Astrocyte (in vitro differentiated cells and primary cell): ENCODE measurements at regions not wholly inside any gene's neighbourhood (a gene's known extent, or its start where the extent isn't known, plus 50 kb on each side); places are given as distances from the start of the nearest gene placed in this dataset.
A peak's percentile ranks its signal among the peaks of the same experiment; 100 is the strongest.

Experiments
- DNase-seq: peaks from one replicate; pipeline ENCODE4 v3.0.0-alpha.2; 2010; ENCODE audit warnings: low read depth
- FAIRE-seq: peaks from 2 replicates; lab custom pipeline; 2011; peaks lifted over from hg19 to GRCh38; lab: Jason Lieb, UNC
- H2AFZ ChIP-seq: 2 replicates; pipeline ENCODE4 v1.6.0; 2012; ENCODE audit warnings: low read depth, low read length, inconsistent platforms
- H3K27ac ChIP-seq: 2 replicates; pipeline ENCODE4 v1.5.1; 2011; ENCODE audit warnings: low read depth, low read length, inconsistent platforms
- H3K27me3 ChIP-seq: 2 replicates; pipeline ENCODE4 v1.6.0; 2011; ENCODE audit warnings: low read length, inconsistent platforms; ENCODE audit not compliant: insufficient read depth
- H3K36me3 ChIP-seq: 2 replicates; pipeline ENCODE4 v1.5.1; 2011; ENCODE audit warnings: low read length, inconsistent platforms; ENCODE audit not compliant: insufficient read depth
- H3K4me1 ChIP-seq: 2 replicates; pipeline ENCODE4 v1.5.1; 2011; ENCODE audit warnings: low read length, inconsistent platforms; ENCODE audit not compliant: insufficient read depth
- H3K4me2 ChIP-seq: 2 replicates; pipeline ENCODE4 v1.6.0; 2012; ENCODE audit warnings: low read length, inconsistent platforms
- H3K4me3 ChIP-seq: 2 replicates; pipeline ENCODE4 v1.5.1; 2011; ENCODE audit warnings: low read depth, mild to moderate bottlenecking, low read length, inconsistent platforms; ENCODE audit not compliant: insufficient read depth
- H3K79me2 ChIP-seq: 2 replicates; pipeline ENCODE4 v1.6.0; 2012; ENCODE audit warnings: mild to moderate bottlenecking, low read length, inconsistent platforms; ENCODE audit not compliant: insufficient read depth
- H3K9ac ChIP-seq: 2 replicates; pipeline ENCODE4 v1.6.0; 2012; ENCODE audit warnings: mild to moderate bottlenecking, low read length, inconsistent platforms
- H3K9me3 ChIP-seq: 2 replicates; pipeline ENCODE4 v1.5.1; 2012; ENCODE audit warnings: low read depth, mild to moderate bottlenecking, low read length, inconsistent platforms; ENCODE audit not compliant: insufficient read depth
- H4K20me1 ChIP-seq: 2 replicates; pipeline ENCODE4 v1.6.0; 2012; ENCODE audit warnings: low read length, inconsistent platforms; ENCODE audit not compliant: insufficient read depth
- H3K27ac Mint-ChIP-seq: one replicate; pipeline ENCODE4 v1.8.0; 2021; ENCODE audit warnings: mild to moderate bottlenecking, mixed read lengths; ENCODE audit not compliant: unreplicated experiment
- H3K27me3 Mint-ChIP-seq: one replicate; pipeline ENCODE4 v1.8.0; 2021; ENCODE audit warnings: low read depth, mixed read lengths; ENCODE audit not compliant: unreplicated experiment
- H3K36me3 Mint-ChIP-seq: one replicate; pipeline ENCODE4 v1.8.0; 2021; ENCODE audit warnings: low read depth, mixed read lengths; ENCODE audit not compliant: unreplicated experiment
- H3K4me1 Mint-ChIP-seq: one replicate; pipeline ENCODE4 v1.8.0; 2021; ENCODE audit warnings: low read depth, mixed read lengths; ENCODE audit not compliant: unreplicated experiment
- H3K4me3 Mint-ChIP-seq: one replicate; pipeline ENCODE4 v1.8.0; 2021; ENCODE audit warnings: mild to moderate bottlenecking, moderate library complexity, mixed read lengths; ENCODE audit not compliant: unreplicated experiment
- H3K9me3 Mint-ChIP-seq: one replicate; pipeline ENCODE4 v1.8.0; 2021; ENCODE audit warnings: mild to moderate bottlenecking, mixed read lengths; ENCODE audit not compliant: unreplicated experiment
- CTCF ChIP-seq: IDR thresholded peaks from 2 replicates; pipeline ENCODE4 v1.5.1; 2011; ENCODE audit warnings: low read depth, mild to moderate bottlenecking, inconsistent platforms, low read length, moderate library complexity; ENCODE audit not compliant: insufficient read depth
- EZH2 ChIP-seq: IDR thresholded peaks from 2 replicates; pipeline ENCODE4 v1.6.1; 2012; ENCODE audit warnings: mild to moderate bottlenecking, low read length, inconsistent platforms; ENCODE audit not compliant: insufficient read depth

GRCh38 chr16:72284042-72284789 is 112.3 kb upstream of the PMFBP1 start:
- H3K9ac ChIP-seq: no peak overlapping the region

GRCh38 chr16:72282362-72282761 is 110.4 kb upstream of the PMFBP1 start:
- no peaks in the 10 kb centered on the region for H3K27me3 ChIP-seq
- FAIRE-seq (no peak), DNase-seq (peak; percentile 0)
- no peaks in the 10 kb centered on the region for H3K79me2 ChIP-seq
- H3K27ac Mint-ChIP-seq: no peak overlapping the region
- H3K4me3 ChIP-seq: no peak overlapping the region
- no peak overlapping the region for H2AFZ ChIP-seq
- no peaks in the 10 kb centered on the region for H3K36me3 ChIP-seq
- H3K27ac ChIP-seq: no peak overlapping the region
- H3K4me3 Mint-ChIP-seq: no peak overlapping the region
- H3K4me1 Mint-ChIP-seq: peaks cover 3% of the 10 kb centered on the region
- H3K9ac ChIP-seq: no peak overlapping the region
- H3K9me3 Mint-ChIP-seq: peaks cover under 1% of the 10 kb centered on the region
- no peaks in the 10 kb centered on the region for H4K20me1 ChIP-seq
- no peak overlapping the region for H3K4me2 ChIP-seq
- no peaks in the 10 kb centered on the region for H3K27me3 Mint-ChIP-seq
- no peaks in the 10 kb centered on the region for H3K4me1 ChIP-seq
- H3K36me3 Mint-ChIP-seq: peaks cover 4% of the 10 kb centered on the region
- TF ChIP-seq CTCF (no peak), EZH2 (no peak)
- H3K9me3 ChIP-seq: no peaks in the 10 kb centered on the region

More at GRCh38 chr16:72284042-72284789, 112.3 kb upstream of the PMFBP1 start:
- H3K36me3 ChIP-seq: no peaks in the 10 kb centered on the region
- no peaks in the 10 kb centered on the region for H3K27me3 ChIP-seq
- FAIRE-seq: no peak
- Mint-ChIP-seq H3K9me3 (peaks cover 3% of the 10 kb centered on the region), H3K4me3 (no peak overlapping the region), H3K36me3 (peaks cover 4% of the 10 kb centered on the region), H3K27ac (no peak overlapping the region), H3K27me3 (no peaks in the 10 kb centered on the region), H3K4me1 (peaks cover 3% of the 10 kb centered on the region)
- no peak overlapping the region for H3K27ac ChIP-seq
- H4K20me1 ChIP-seq: no peaks in the 10 kb centered on the region
- H3K79me2 ChIP-seq: no peaks in the 10 kb centered on the region
- no peak overlapping the region for H3K4me3 ChIP-seq
- TF ChIP-seq EZH2 (no peak), CTCF (no peak)
- no peak overlapping the region for H3K4me2 ChIP-seq
- H2AFZ ChIP-seq: no peak overlapping the region
- DNase-seq: no peak
- no peaks in the 10 kb centered on the region for H3K4me1 ChIP-seq
- H3K9me3 ChIP-seq: no peaks in the 10 kb centered on the region

- Histone ChIP-seq H3K4me3 (no peak overlapping the region), H3K4me2 (no peak overlapping the region), H3K4me1 (no peaks in the 10 kb centered on the region), H3K36me3 (no peaks in the 10 kb centered on the region), H3K27ac (no peak overlapping the region), H2AFZ (no peak overlapping the region), H3K79me2 (no peaks in the 10 kb centered on the region), H3K9me3 (no peaks in the 10 kb centered on the region), H4K20me1 (no peaks in the 10 kb centered on the region), H3K27me3 (no peaks in the 10 kb centered on the region), H3K9ac (no peak overlapping the region)
- Mint-ChIP-seq H3K36me3 (no peaks in the 10 kb centered on the region), H3K4me3 (no peak overlapping the region), H3K4me1 (no peaks in the 10 kb centered on the region), H3K27ac (no peak overlapping the region), H3K9me3 (no peaks in the 10 kb centered on the region), H3K27me3 (no peaks in the 10 kb centered on the region)
- DNase-seq (no peak), FAIRE-seq (no peak)
- no peak for TF ChIP-seq CTCF
- no peak for TF ChIP-seq EZH2
Observed at GRCh38 chr16:72278301-72278700, 106.3 kb upstream of the PMFBP1 start.
